Mammary epithelial cell (primary cell): ENCODE measurements at regions not wholly inside any gene's neighbourhood (a gene's known extent, or its start where the extent isn't known, plus 50 kb on each side); places are given as distances from the start of the nearest gene placed in this dataset.

ENCODE experiments used
- EZH2 ChIP-seq: IDR thresholded peaks from 2 replicates; pipeline ENCODE4 v1.6.1; 2012; ENCODE audit warnings: low read length, inconsistent platforms, borderline replicate concordance
- TF ChIP-seq, protein P1 (sequence below), 2 donors: IDR thresholded peaks in 1 of 2; conservative IDR thresholded peaks in 1 of 2; 2 replicates each; pipeline ENCODE4 v1.5.1; 2011 to 2012; ENCODE audit warnings: inconsistent platforms in 2 of 2, low read length in 2 of 2, mild to moderate bottlenecking in 2 of 2, control low read depth in 1 of 2, low read depth in 1 of 2; ENCODE audit not compliant: insufficient read depth in 1 of 2; ENCODE audit errors: extremely low read depth in 1 of 2

DNA sequence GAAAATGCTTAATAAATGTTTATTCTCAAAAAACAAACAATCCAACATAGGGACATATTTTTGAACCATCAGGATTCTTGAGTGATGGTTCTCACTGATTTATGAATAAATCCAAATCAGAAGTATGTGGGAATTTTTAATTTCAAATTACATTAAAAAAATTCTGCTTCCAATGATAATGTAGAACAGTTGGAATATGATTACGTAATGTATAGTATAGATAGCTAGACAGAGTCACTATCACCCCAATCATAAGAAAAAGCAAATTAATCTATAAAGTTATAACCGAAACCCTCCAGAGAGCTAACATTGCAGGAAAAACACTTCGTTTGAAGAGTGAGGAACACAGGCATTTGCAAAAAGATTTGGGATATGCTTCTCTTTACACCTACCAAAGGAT, 1600.6 kb upstream of the B3GALT2 start:
- TF ChIP-seq, protein P1, sequence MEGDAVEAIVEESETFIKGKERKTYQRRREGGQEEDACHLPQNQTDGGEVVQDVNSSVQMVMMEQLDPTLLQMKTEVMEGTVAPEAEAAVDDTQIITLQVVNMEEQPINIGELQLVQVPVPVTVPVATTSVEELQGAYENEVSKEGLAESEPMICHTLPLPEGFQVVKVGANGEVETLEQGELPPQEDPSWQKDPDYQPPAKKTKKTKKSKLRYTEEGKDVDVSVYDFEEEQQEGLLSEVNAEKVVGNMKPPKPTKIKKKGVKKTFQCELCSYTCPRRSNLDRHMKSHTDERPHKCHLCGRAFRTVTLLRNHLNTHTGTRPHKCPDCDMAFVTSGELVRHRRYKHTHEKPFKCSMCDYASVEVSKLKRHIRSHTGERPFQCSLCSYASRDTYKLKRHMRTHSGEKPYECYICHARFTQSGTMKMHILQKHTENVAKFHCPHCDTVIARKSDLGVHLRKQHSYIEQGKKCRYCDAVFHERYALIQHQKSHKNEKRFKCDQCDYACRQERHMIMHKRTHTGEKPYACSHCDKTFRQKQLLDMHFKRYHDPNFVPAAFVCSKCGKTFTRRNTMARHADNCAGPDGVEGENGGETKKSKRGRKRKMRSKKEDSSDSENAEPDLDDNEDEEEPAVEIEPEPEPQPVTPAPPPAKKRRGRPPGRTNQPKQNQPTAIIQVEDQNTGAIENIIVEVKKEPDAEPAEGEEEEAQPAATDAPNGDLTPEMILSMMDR (conservative IDR thresholded peaks at IDR 0.05 in 1 of 2, IDR thresholded peaks at IDR 0.05 in 1 of 2; ENCODE audit: extremely low read depth in 1 of 2, insufficient read depth in 1 of 2, low read depth in 1 of 2, low read length in 2 of 2): no peak
- TF ChIP-seq EZH2: no peak
